RPMI8226 (cell line): ENCODE measurements at regions not wholly inside any gene's neighbourhood (a gene's known extent, or its start where the extent isn't known, plus 50 kb on each side); places are given as distances from the start of the nearest gene placed in this dataset.

ENCODE experiments used
- DNase-seq: peaks from one replicate; pipeline ENCODE4 v3.0.0-alpha.2; 2015

DNA sequence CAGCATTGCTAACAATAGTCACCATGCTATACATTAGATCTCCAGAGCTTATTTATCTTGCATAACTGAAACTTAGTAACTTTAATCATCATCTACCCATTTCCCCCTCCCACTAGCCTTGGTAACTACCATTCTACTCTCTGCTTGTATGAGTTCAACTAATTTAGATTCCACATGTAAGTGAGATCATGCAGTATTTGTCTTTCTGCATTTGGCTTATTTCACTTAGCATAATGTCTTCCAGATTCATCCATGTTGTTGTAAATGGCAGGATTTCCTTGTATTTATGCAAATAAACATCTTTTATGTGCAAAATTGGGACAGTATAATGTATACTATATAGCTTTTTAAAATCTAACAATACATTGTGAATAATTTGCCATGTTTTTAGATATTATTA is 66.0 kb upstream of the ZBED5 start:
- no peak for DNase-seq

DNA sequence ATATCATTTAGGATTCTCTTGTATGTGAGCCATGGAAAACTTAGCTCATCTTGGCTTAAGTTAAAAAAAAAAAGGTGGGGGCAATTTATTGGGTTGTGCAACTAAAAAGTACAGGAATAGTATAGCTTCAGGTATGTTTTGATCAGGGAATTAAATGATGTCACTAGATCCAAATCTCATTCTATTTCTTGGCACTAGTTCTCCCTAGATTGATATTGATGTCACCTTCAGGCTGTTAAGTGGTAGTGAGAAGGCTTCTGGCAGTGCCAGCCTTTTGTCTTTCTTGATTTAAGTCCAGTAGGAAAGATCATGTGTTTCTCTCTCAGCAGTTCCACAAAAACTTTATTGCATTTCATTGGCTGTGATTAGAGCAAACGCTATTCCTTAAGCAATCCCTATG is 65.0 kb upstream of the ZBED5 start:
- no peak for DNase-seq

DNA sequence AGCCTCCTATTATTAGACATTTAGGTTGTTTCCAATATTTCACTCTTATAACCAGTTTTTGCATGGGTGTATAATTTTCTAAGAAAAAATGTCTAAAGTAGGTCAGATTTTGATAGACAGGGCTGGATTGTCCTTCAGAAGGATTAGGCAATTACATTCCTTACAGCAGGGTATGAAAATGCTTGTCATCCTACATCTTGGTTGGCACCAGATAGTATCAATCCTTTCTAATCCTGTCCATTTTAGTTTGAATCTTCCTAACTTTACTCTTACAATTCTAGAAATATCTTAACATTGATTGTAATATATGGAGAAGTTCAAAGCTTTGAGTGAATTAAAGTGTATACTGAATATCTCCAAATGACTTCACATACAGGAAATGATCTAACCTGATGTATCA is 63.0 kb upstream of the ZBED5 start:
- DNase-seq = no peak

DNA sequence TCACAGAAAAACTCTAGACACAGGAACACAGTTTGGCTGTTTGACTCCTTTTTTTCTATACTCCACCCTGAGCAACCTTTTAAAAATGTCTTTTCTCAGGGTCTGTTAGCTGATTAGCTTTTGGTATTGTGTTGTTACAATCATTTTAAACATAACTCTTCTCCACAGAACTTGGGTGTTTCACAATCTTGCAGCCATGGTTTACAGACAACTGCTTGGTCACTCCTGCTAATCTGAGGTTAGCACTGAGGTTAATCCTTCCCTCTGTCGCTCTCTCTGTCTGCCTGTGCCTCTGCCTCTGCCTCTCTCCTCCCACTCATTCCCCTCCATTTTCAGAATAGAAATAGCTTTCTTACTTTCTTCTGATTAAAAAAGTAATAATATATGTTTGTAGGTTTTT is 62.4 kb upstream of the ZBED5 start:
- no peak for DNase-seq

DNA sequence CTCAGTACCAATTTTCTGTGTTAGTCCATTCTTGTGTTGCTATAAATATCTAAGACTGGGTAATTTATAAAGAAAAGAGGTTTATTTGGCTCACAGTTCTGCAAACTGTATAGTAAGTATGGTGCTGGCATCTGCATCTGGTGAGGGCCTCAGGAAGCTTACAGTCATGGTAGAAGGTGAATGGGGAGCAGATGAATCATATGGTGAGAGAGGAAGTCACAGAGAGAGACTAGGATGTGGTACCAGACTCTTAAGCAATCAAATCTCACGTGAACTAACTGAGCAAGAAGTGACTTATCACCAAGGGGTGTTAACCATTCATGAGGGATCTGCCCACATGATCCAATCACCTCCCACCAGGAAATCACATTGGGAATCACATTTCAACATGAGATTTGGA is 60.8 kb upstream of the ZBED5 start:
- DNase-seq = no peak

DNA sequence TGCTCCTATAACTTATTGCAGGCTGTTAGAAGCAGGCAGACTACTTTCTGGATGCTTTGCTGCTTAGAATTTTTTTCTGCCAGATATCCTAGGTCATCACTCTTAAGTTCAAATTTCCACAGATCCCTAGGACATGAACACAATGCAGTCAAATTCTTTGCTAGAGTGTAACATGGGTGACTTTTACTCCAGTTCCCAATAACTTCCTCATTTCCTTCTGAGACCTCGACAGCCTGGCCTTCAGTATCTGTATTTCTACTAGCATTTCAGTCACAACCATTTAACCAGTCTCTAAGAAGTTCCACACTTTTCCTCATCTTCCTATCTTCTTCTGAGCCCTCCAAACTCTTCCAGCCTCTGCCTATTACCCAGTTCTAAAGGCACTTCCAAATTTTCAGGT is 60.4 kb upstream of the ZBED5 start:
- DNase-seq = no peak

DNA sequence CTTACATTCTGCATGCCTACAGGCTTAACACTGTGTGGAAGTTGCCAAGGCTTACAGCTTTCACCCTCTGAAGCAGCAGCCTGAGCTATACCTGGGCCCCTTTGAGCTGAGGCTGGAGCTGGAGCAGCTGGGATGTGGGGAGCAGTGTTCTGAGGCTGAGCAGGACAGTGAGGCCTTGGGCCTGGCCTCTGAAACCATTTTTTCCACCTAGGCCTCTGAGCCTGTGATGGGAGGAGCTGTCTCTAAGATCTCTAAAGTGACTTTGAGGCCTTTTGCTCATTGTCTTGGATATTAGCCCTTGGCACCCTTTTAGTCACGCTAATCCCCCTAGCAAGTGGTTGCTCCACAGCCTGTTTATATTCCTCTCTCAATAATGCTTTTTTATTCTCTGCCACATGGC is 59.9 kb upstream of the ZBED5 start:
- DNase-seq = no peak

DNA sequence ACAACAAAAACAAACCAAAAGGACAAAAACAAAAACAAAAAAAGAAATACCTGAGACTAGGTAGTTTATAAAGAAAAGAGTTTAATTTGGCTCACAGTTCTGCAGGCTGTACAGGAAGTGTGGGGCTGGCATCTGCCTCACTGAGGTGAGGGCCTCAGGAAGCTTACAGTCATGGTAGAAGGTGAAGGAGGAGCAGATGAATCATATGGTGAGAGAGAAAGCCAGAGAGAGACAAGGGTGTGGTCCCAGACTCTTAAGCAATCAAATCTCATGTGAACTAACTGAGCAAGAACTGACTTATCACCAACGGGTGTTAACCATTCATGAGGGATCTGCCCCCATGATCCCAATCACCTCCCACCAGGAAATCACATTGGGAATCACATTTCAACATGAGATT is 58.8 kb upstream of the ZBED5 start:
- no peak for DNase-seq

DNA sequence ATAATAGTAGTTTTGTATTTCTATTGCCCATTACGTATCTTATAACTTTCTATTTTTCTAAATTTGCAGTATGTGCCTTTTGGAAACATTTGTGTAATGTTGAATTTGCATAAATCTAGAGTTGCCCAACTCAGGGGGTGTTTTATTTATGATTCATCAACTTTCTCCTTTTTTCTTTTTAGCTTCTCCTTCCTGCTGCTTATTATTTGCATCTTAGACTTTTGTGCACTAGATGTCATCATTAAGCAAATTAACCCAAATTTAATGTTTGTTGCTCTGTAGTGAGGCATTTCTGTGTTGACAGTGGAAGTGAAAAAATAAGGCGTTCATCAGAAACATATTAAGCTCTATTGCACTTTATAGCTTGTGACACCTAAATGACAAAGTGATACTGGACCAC is 56.2 kb upstream of the ZBED5 start:
- no peak for DNase-seq

DNA sequence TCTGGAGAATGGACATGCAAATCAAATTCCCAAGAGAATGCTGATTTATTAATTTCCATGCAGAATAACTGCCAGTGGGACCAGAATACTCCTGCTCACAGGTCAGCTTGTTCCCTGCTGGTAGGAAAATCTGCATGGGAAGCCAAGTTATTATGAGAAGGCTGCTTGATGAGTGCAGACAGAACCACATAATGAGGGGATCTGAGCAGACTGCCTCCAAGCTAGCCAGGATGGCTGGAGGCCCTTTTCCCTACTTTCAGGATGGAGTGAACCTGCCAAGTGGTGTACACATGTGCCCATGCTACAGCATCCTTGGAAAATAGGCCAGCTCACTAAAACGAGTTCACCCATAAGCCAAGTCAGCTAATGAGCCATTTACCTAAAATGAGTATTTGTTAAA is 55.2 kb upstream of the ZBED5 start:
- no peak for DNase-seq

DNA sequence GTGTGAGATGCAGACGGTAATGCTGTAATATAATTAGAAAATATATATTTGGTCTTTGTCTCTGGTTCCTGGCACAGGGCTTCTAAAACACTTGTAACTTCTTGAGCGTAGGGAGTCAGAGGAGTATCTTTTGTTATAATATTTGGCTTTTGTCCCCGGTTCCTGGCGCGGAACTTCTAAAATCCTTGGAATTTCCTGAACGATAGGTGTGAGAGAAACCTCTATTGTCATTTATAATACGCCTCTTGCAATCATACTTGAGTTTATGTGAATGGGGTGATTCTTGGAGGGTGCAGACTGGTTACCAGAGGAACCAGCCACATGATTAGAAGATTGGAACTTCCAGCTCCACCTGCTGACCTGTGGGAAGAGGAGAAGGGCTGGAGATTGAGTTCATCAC is 54.1 kb upstream of the ZBED5 start:
- DNase-seq = no peak

DNA sequence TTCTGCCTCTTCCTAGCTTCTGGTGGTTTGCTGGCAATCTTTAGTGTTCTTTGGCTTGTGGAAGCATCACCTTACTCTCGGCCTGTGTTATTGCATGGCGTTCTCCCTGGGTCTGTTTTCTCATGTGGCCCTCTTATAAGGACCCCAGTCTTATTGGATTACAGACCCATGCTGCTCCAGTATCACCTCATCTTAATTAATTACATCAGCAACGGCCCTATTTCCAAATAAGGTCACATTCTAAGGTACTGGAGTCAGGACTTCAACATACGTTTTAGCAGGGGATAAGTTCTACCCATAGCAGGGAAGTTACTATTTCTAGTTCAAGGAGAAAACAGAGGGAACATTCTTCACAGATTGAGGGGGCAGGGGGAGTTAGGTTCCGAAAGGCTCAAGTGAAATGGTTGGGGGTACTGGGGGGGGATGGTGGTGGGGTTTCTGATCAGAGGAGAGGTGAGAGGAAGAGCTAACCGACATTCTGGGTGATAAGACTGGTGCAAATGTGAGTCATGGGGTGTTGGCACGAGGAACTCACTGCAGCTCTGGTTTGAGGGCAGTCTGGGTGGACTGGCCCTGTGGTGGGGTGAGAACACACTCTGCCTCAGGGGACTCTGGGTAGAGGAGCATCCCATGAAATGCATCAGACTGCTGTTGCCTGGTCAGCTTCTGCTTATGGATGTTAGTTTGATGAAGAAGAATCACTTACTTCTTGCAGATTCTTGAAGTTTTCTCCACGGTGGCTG is 51.5 kb upstream of the ZBED5 start:
- DNase-seq = no peak

DNA sequence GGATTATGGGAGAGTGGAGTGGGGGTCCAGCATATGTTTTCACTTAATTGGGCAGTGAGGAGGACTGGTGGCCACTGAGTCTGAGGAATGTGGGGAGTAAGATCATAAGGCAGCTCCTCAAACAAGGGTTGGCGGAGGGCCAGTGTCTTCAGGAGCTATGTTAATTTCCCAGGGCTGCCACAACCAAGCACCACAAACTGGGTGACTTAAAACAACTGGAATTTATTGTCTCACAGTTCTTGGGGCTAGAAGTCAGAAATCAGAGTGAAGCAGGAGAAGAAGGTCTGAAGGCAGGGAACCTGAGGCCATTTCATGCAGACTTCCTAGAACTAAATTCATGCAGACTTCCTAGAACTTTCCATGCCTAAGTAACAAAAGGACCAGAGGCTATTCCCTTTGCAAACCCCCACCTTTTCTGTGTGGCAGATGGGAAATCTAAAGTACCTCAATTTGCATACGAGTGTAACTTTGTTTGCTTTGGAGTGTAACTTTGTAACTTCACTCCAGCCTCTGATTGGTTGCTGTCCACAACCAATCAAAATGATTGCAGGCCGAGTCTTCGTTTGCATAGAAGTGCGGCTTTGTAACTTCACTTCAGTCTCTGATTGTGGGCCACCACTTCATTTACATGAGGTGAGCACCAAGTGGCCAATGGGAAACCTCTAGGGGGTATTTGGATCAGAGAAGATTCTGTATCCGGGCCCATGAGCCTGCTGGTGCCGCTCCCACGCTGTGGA is 50.5 kb upstream of the ZBED5 start:
- DNase-seq = no peak
